NB4 (cell line): ENCODE measurements at regions not wholly inside any gene's neighbourhood (a gene's known extent, or its start where the extent isn't known, plus 50 kb on each side); places are given as distances from the start of the nearest gene placed in this dataset.
"Not testable (repeated sequence)": the region's sequence is repeated elsewhere in the genome, so short reads cannot be mapped to it uniquely, and the experiment has no call there.

Experiments used
- DNase-seq: peaks from one replicate; pipeline ENCODE4 v3.0.0; 2010; ENCODE audit warnings: low read depth
- H3K4me3 ChIP-seq: one replicate; pipeline ENCODE4 v1.5.1; 2011; ENCODE audit warnings: mild to moderate bottlenecking, low read depth, low read length, moderate library complexity
- MYC ChIP-seq: IDR thresholded peaks from 2 replicates; pipeline ENCODE4 v1.6.1; 2011; ENCODE audit warnings: low read depth, low read length
- POLR2A ChIP-seq: IDR thresholded peaks from 2 replicates; pipeline ENCODE4 v1.6.1; 2011; ENCODE audit warnings: mild to moderate bottlenecking; ENCODE audit not compliant: insufficient read length; ENCODE audit errors: extremely low read depth
- TF ChIP-seq, protein P1 (sequence below): IDR thresholded peaks from 2 replicates; pipeline ENCODE4 v1.6.1; 2011; ENCODE audit warnings: low read depth, low read length
- TF ChIP-seq, protein P2 (sequence below): IDR thresholded peaks from one replicate; pipeline ENCODE4 v1.5.1; 2012; ENCODE audit warnings: low read depth, low read length

DNA sequence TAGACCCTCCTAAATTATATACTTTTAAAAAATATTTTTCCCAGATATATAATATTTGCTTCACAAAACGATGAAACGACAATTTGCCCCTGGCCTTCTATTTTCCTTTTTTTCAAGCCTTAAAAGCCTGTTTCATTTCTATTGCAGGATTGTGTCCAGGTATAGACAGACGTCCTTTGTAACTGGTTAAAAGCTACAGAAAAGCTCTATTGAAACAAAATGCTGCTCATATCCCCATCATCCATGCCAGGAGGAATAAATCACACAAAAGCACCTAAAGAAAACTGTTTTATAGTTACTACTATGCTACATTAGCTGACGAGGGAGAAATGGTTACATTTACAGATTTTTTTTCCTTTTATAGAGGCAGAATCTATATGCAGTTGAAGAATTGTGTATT, 765.1 kb downstream of the DIAPH3 start:
- no peak for DNase-seq
- H3K4me3 ChIP-seq, result no peak overlapping the region
- TF ChIP-seq, protein P1, sequence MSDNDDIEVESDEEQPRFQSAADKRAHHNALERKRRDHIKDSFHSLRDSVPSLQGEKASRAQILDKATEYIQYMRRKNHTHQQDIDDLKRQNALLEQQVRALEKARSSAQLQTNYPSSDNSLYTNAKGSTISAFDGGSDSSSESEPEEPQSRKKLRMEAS, result no peak
- no peak for TF ChIP-seq POLR2A
- TF ChIP-seq, protein P2, sequence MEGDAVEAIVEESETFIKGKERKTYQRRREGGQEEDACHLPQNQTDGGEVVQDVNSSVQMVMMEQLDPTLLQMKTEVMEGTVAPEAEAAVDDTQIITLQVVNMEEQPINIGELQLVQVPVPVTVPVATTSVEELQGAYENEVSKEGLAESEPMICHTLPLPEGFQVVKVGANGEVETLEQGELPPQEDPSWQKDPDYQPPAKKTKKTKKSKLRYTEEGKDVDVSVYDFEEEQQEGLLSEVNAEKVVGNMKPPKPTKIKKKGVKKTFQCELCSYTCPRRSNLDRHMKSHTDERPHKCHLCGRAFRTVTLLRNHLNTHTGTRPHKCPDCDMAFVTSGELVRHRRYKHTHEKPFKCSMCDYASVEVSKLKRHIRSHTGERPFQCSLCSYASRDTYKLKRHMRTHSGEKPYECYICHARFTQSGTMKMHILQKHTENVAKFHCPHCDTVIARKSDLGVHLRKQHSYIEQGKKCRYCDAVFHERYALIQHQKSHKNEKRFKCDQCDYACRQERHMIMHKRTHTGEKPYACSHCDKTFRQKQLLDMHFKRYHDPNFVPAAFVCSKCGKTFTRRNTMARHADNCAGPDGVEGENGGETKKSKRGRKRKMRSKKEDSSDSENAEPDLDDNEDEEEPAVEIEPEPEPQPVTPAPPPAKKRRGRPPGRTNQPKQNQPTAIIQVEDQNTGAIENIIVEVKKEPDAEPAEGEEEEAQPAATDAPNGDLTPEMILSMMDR, result no peak
- no peak for TF ChIP-seq MYC

DNA sequence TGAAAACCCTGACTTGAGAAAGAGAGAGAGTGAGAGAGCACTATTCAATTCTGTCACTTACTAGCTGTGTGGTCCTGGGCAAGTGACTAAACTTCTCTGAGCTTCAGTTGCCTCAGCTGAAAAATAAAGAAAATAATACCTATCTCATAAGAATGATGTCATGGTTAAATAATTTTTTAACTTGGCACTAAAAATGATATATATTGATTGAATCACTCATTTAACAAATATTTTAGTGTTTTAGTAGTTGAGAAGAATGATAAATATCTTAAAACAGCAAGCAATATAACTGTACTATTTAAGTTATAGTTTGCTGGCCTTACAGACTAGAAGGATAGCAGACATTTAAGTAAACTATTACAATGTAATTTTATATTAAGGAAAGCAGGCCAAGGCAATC, 764.2 kb downstream of the DIAPH3 start:
- no peak overlapping the region for H3K4me3 ChIP-seq
- DNase-seq, result no peak
- TF ChIP-seq POLR2A (no peak), MYC (no peak)
- TF ChIP-seq, protein P2, result no peak
- TF ChIP-seq, protein P1, result no peak

DNA sequence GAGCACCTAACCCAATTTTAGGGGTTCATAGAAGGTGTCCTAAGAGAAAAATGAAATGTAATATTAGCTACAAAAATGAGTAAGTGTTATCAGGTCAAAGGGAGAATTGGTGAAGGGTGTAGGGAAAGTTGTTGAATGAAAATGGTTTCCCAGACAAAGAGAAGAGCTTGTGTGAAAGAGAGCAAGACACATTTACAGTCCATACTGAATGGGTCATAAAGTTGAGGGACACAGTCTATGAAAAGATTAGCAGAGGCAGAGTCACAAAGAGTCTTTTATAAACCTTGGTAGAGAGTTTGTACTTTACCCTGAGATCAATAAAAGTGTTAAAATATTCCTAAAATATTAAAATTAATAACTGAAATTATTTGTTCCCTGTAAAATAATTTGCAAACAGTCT, 759.4 kb downstream of the DIAPH3 start:
- no peak for DNase-seq
- TF ChIP-seq, protein P2, result no peak
- TF ChIP-seq MYC, result no peak
- TF ChIP-seq, protein P1, result no peak
- no peak for TF ChIP-seq POLR2A
- H3K4me3 ChIP-seq, result no peak overlapping the region

DNA sequence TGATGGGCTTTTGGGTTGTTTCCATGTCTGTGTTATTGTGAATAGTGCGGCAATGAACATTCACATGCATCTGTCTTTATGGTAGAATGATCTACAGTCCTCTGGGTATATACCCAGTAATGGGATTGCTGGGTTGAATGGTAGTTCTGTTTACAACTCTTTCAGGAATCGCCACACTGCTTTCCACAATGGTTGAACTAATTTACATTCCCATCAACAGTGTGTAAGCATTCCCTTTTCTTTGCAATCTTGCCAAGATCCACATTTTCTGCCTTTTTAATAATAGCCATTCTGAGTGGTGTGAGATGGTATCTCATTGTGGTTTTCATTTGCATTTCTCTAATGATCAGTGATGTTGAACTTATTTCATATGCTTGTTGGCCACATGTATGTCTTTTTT, 756.5 kb downstream of the DIAPH3 start:
- H3K4me3 ChIP-seq, DNase-seq: not testable (repeated sequence)

DNA sequence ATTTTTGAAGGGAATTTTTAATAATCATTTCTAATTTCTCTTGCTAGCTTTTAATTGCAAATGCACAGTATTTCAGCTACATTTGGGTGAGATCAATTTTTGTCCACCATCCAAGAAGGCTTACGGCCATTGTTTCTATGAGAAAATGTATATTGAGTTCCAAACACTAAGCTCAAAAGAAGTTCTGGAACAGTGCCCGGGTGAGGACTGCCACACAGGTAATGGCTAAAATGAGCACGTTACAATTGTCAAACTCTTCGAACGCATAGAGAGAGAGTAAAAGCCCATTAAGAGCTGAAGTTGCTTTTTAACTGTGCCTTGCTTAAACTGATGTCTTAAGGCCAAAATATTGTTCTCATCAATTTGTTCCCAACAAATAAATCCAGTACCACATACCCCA, 755.0 kb downstream of the DIAPH3 start:
- DNase-seq, result no peak
- H3K4me3 ChIP-seq, result no peak overlapping the region
- no peak for TF ChIP-seq POLR2A
- TF ChIP-seq, protein P1, result no peak
- TF ChIP-seq, protein P2, result no peak
- no peak for TF ChIP-seq MYC

DNA sequence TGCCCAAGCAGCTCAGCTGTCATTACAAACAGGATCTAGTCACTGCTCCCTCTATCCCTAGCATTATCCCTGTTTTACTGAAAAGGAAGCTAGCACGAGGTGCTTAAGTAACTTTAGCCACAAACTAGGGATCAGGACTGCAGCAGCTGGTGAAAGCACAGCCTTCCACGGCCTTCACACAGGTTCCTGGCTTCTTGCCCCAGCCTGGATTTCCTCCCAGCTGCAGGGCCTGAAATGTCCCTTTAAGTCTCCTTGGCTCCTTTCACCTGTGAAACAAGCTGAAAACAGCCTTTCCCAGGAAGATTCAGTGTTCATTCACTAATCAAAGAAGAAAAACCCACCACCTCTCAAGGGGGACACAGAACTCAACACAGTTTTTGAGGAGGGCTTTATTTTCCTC, 754.5 kb downstream of the DIAPH3 start:
- no peak for DNase-seq
- H3K4me3 ChIP-seq, result no peak overlapping the region
- TF ChIP-seq POLR2A, result no peak
- no peak for TF ChIP-seq MYC
- TF ChIP-seq, protein P2, result no peak
- TF ChIP-seq, protein P1, result no peak
